B cell (primary cell): ENCODE measurements at regions not wholly inside any gene's neighbourhood (a gene's known extent, or its start where the extent isn't known, plus 50 kb on each side); places are given as distances from the start of the nearest gene placed in this dataset.

Source experiments
- ATAC-seq: fragments of 200-7000 bp; cut with Tn5 transposase; one replicate; pipeline ENCODE4 v1.10.0; 2021; ENCODE audit warnings: low read depth, mild to moderate bottlenecking, moderate number of reproducible peaks, moderate library complexity
- CTCF ChIA-PET: fragments of 350-600 bp; sonication (Branson Sonifier 250); formaldehyde crosslinking; loops from one replicate; lab custom pipeline; 2021; ENCODE audit warnings: antibody characterized with exemption, inconsistent platforms; lab: Charles Lee
- POLR2A ChIA-PET: fragments of 350-600 bp; sonication (Branson Sonifier 250); formaldehyde crosslinking; loops from one replicate; lab custom pipeline; 2021; ENCODE audit warnings: antibody characterized with exemption; lab: Charles Lee
- DNase-seq: peaks from one replicate; pipeline ENCODE4 v3.0.0; 2013
- H2AFZ ChIP-seq: 2 replicates; pipeline ENCODE4 v1.6.1; 2012; ENCODE audit warnings: mild to moderate bottlenecking, low read depth, low read length; ENCODE audit not compliant: insufficient read depth, poor library complexity, severe bottlenecking
- H3K27ac ChIP-seq, 2 donors: 1 replicate in 1 of 2; 2 replicates in 1 of 2; pipeline ENCODE4 v1.5.1; 2012 to 2013; ENCODE audit warnings: low read length in 2 of 2, mild to moderate bottlenecking in 2 of 2, moderate library complexity in 1 of 2
- H3K27me3 ChIP-seq, 4 experiments: fragments of 200-600 bp in 1 of 4; sonication (generic) in 1 of 4; replicated peaks in 1 of 4; 1 replicate in 2 of 4; 2 replicates in 2 of 4; pipeline versions ENCODE4 v1.6.1 to v1.7.0; 2013 to 2016; ENCODE audit warnings: low read length in 3 of 4, mild to moderate bottlenecking in 2 of 4, mixed read lengths in 1 of 4, moderate library complexity in 1 of 4; ENCODE audit not compliant: insufficient read depth in 4 of 4, control insufficient read depth in 3 of 4; ENCODE audit errors: control extremely low read depth in 1 of 4
- H3K36me3 ChIP-seq, 2 experiments: replicated peaks in 1 of 2; 1 replicate in 1 of 2; 2 replicates in 1 of 2; pipeline versions ENCODE4 v1.6.1 to v1.7.1; 2013; ENCODE audit warnings: low read length in 1 of 2; ENCODE audit not compliant: insufficient read depth in 2 of 2, control insufficient read depth in 1 of 2; ENCODE audit errors: control extremely low read depth in 1 of 2, extremely low read depth in 1 of 2
- H3K4me1 ChIP-seq, 2 donors: fragments of 200-600 bp in 1 of 2; sonication (generic) in 1 of 2; 1 replicate in 1 of 2; 2 replicates in 1 of 2; pipeline versions ENCODE4 v1.5.1 to v1.6.1; 2013 to 2017; ENCODE audit warnings: low read length in 2 of 2; ENCODE audit not compliant: control insufficient read depth in 2 of 2, insufficient read depth in 2 of 2
- H3K4me2 ChIP-seq: replicated peaks from 2 replicates; pipeline ENCODE3; 2012; ENCODE audit warnings: mild to moderate bottlenecking, low read depth, low read length; ENCODE audit not compliant: poor library complexity, severe bottlenecking
- H3K4me3 ChIP-seq, 5 experiments: fragments of 200-600 bp in 1 of 5; sonication (generic) in 1 of 5; 1 replicate in 3 of 5; 2 replicates in 2 of 5; pipeline versions ENCODE4 v1.5.1 to v1.7.0; 2011 to 2016; ENCODE audit warnings: low read length in 4 of 5, mild to moderate bottlenecking in 4 of 5, low read depth in 2 of 5, control low read depth in 1 of 5, moderate library complexity in 1 of 5; ENCODE audit not compliant: insufficient read depth in 1 of 5; ENCODE audit errors: control extremely low read depth in 1 of 5, extremely low read depth in 1 of 5
- H3K79me2 ChIP-seq: fragments of 200-600 bp; sonication (generic); one replicate; pipeline ENCODE4 v1.6.0; 2016; ENCODE audit warnings: low read length; ENCODE audit not compliant: control insufficient read depth, insufficient read depth
- H3K9ac ChIP-seq: fragments of 200-600 bp; sonication (generic); 2 replicates; pipeline ENCODE4 v1.6.1; 2017; ENCODE audit warnings: mild to moderate bottlenecking, low read length, moderate library complexity
- H3K9me3 ChIP-seq, 3 donors: one replicate each; pipeline versions ENCODE4 v1.6.1 to v1.7.1; 2013; ENCODE audit warnings: low read length in 2 of 3; ENCODE audit not compliant: control insufficient read depth in 2 of 3, insufficient read depth in 1 of 3; ENCODE audit errors: control extremely low read depth in 1 of 3
- H4K20me1 ChIP-seq: 2 replicates; pipeline ENCODE4 v1.6.0; 2012; ENCODE audit warnings: mild to moderate bottlenecking, low read length; ENCODE audit not compliant: insufficient read depth, control insufficient read depth, poor library complexity, severe bottlenecking
- H3K27ac Mint-ChIP-seq: one replicate; pipeline ENCODE4 v1.8.0; 2021; ENCODE audit warnings: mixed read lengths
- H3K27me3 Mint-ChIP-seq: one replicate; pipeline ENCODE4 v1.8.0; 2021; ENCODE audit warnings: mixed read lengths
- H3K4me1 Mint-ChIP-seq: one replicate; pipeline ENCODE4 v1.8.0; 2021; ENCODE audit warnings: mixed read lengths
- H3K4me3 Mint-ChIP-seq: one replicate; pipeline ENCODE4 v1.8.0; 2021; ENCODE audit warnings: mixed read lengths
- H3K9me3 Mint-ChIP-seq: one replicate; pipeline ENCODE4 v1.8.0; 2022; ENCODE audit warnings: mixed read lengths; ENCODE audit not compliant: insufficient read depth
- EZH2 ChIP-seq: IDR thresholded peaks from 2 replicates; pipeline ENCODE4 v1.6.1; 2012; ENCODE audit warnings: borderline replicate concordance, low read depth, mild to moderate bottlenecking, moderate library complexity, low read length; ENCODE audit not compliant: insufficient read depth, poor library complexity, severe bottlenecking
- WGBS: methylation state at CpG from one replicate; pipeline ENCODE4 v1.1.5; 2013; ENCODE audit warnings: missing lambda C conversion rate; ENCODE audit not compliant: insufficient coverage; 5-methylcytosine and 5-hydroxymethylcytosine counted together
- intact Hi-C: fragments of 100-400 bp; cut with micrococcal nuclease; formaldehyde crosslinking; loops from one replicate; pipeline ENCODE4 v1.10.0; 2022
- TF ChIP-seq, protein P1 (sequence below): fragments of 200-600 bp; IDR thresholded peaks from one replicate; pipeline ENCODE4 v1.8.0; 2022; ENCODE audit warnings: antibody characterized with exemption, mild to moderate bottlenecking

GRCh38 chr13:99065235-99066015, 87.6 kb upstream of the DOCK9 start:
- Histone ChIP-seq H3K4me3 (no peak overlapping the region), H4K20me1 (no peaks in the 10 kb centered on the region), H3K27me3 (peaks cover 0 to 15% (median 2%) of the 10 kb centered on the region in 4 experiments), H3K4me2 (peak overlapping the region; percentile 28), H3K36me3 (no peaks in the 10 kb centered on the region), H3K9ac (no peak overlapping the region), H3K27ac (no peak overlapping the region), H3K4me1 (peaks cover 12 to 19% of the 10 kb centered on the region in 2 donors), H3K9me3 (peaks cover 0 to 3% (median 0%) of the 10 kb centered on the region in 3 donors), H2AFZ (no peak overlapping the region), H3K79me2 (peaks cover 3% of the 10 kb centered on the region)
- peaks cover 13% of the 10 kb centered on the region for H3K27me3 Mint-ChIP-seq
- no peak overlapping the region for H3K27ac Mint-ChIP-seq
- CTCF ChIA-PET: interaction anchor here (1.4 kb wide), 1 partner anchor 10 kb away, joined by 3 read pairs; no protein-coding TSS in a partner anchor
- no peaks in the 10 kb centered on the region for H3K9me3 Mint-ChIP-seq
- DNase-seq (no peak), ATAC-seq (no peak)
- intact Hi-C loops: no loop called here
- TF ChIP-seq EZH2: no peak
- TF ChIP-seq, protein P1, sequence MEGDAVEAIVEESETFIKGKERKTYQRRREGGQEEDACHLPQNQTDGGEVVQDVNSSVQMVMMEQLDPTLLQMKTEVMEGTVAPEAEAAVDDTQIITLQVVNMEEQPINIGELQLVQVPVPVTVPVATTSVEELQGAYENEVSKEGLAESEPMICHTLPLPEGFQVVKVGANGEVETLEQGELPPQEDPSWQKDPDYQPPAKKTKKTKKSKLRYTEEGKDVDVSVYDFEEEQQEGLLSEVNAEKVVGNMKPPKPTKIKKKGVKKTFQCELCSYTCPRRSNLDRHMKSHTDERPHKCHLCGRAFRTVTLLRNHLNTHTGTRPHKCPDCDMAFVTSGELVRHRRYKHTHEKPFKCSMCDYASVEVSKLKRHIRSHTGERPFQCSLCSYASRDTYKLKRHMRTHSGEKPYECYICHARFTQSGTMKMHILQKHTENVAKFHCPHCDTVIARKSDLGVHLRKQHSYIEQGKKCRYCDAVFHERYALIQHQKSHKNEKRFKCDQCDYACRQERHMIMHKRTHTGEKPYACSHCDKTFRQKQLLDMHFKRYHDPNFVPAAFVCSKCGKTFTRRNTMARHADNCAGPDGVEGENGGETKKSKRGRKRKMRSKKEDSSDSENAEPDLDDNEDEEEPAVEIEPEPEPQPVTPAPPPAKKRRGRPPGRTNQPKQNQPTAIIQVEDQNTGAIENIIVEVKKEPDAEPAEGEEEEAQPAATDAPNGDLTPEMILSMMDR: no peak
- peak overlapping the region; percentile 21 for H3K4me3 Mint-ChIP-seq
- POLR2A ChIA-PET: no interaction called here
- WGBS: 91% methylated on average over 6 of the region's 7 CpGs
- H3K4me1 Mint-ChIP-seq: peaks cover 40% of the 10 kb centered on the region

DNA sequence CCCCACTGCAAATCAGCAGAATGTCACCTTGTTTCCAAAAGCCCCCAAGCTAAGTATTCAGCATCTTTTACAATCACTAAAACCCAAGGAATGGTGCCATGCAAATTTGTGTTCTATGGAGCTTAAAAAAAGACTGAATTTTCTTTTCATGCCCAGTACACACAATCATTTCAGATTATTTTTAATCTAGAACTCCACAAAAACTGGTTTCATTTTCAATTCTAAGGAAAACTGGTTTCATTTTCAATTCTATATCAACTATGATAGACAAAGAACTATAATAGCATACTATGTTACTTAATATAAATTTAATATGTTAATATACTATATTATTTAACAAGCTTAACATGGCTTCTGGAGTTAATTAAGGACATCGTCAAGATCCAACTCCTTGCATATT, 88.4 kb upstream of the DOCK9 start:
- DNase-seq: no peak
- no peak overlapping the region for H3K9ac ChIP-seq
- H3K27me3 Mint-ChIP-seq: peaks cover 13% of the 10 kb centered on the region
- H4K20me1 ChIP-seq: no peaks in the 10 kb centered on the region
- H3K4me3 ChIP-seq: no peak overlapping the region
- WGBS: no CpG with 5 or more reads among the region's 1 CpG
- H3K27ac ChIP-seq: no peak overlapping the region
- H3K9me3 ChIP-seq: peaks cover 0 to 3% (median 0%) of the 10 kb centered on the region in 3 donors
- ATAC-seq: no peak
- peak overlapping the region; percentile 38 for H3K4me3 Mint-ChIP-seq
- peaks cover 3% of the 10 kb centered on the region for H3K79me2 ChIP-seq
- POLR2A ChIA-PET: no interaction called here
- CTCF ChIA-PET: no interaction called here
- H3K9me3 Mint-ChIP-seq: no peaks in the 10 kb centered on the region
- TF ChIP-seq, protein P1: no peak
- TF ChIP-seq EZH2: no peak
- no peak overlapping the region for H3K27ac Mint-ChIP-seq
- H3K4me1 ChIP-seq: peaks cover 12 to 19% of the 10 kb centered on the region in 2 donors
- peaks cover 40% of the 10 kb centered on the region for H3K4me1 Mint-ChIP-seq
- peak overlapping the region; percentile 28 for H3K4me2 ChIP-seq
- no peaks in the 10 kb centered on the region for H3K36me3 ChIP-seq
- intact Hi-C loops: no loop called here
- no peak overlapping the region for H2AFZ ChIP-seq
- peaks cover 0 to 12% (median 2%) of the 10 kb centered on the region in 4 experiments for H3K27me3 ChIP-seq
